AG04449 (cell line): ENCODE measurements at regions not wholly inside any gene's neighbourhood (a gene's known extent, or its start where the extent isn't known, plus 50 kb on each side); places are given as distances from the start of the nearest gene placed in this dataset.

Source experiments
- CTCF ChIA-PET: fragments of 350-600 bp; formaldehyde crosslinking; extraction: SDS; loops from one replicate; lab custom pipeline; 2021; ENCODE audit warnings: antibody characterized with exemption; lab: Yijun Ruan, JAX
- POLR2A ChIA-PET: fragments of 400-600, 350-600 bp; formaldehyde crosslinking; extraction: SDS; loops from one replicate; lab custom pipeline; 2020; ENCODE audit warnings: antibody characterized with exemption, inconsistent platforms; lab: Yijun Ruan, JAX
- DNase-seq: peaks from one replicate; pipeline ENCODE4 v3.0.0-alpha.2; 2010; ENCODE audit warnings: low read depth, low spot score
- H3K4me3 ChIP-seq: 2 replicates; pipeline ENCODE4 v1.5.1; 2011; ENCODE audit warnings: low read depth, mild to moderate bottlenecking, control low read depth, low read length
- CTCF ChIP-seq: IDR thresholded peaks from one replicate; pipeline ENCODE4 v1.5.1; 2011; ENCODE audit warnings: mild to moderate bottlenecking, moderate library complexity, low read length, control low read depth, inconsistent platforms; ENCODE audit not compliant: insufficient read depth; ENCODE audit errors: missing control alignments

- TF ChIP-seq CTCF: no peak
- no peak overlapping the region for H3K4me3 ChIP-seq
- ChIA-PET CTCF (interaction anchor here (1.8 to 2.8 kb wide), 2 partner anchors 142 to 227 kb away, joined by 3 to 11 read pairs; no protein-coding TSS in a partner anchor), POLR2A (interaction anchor here (0.6 to 0.7 kb wide), 2 partner anchors 33 to 72 kb away, joined by 3 read pairs; no protein-coding TSS in a partner anchor)
- DNase-seq: no peak
Observed at GRCh38 chr7:116400522-116400921, 99.0 kb upstream of the CAV2 start.

GRCh38 chr7:116401711-116402110 is 97.8 kb upstream of the CAV2 start:
- H3K4me3 ChIP-seq: no peak overlapping the region
- no peak for TF ChIP-seq CTCF
- ChIA-PET CTCF (interaction anchor here (0.6 to 2.8 kb wide), 4 partner anchors 143 to 228 kb away, joined by 3 to 11 read pairs (median 3); no protein-coding TSS in a partner anchor), POLR2A (no interaction called here)
- no peak for DNase-seq

GRCh38 chr7:116403265-116403664 is 96.3 kb upstream of the CAV2 start:
- CTCF ChIA-PET: no interaction called here
- POLR2A ChIA-PET: no interaction called here
- TF ChIP-seq CTCF: no peak
- DNase-seq: peak; percentile 5
- no peak overlapping the region for H3K4me3 ChIP-seq

- H3K4me3 ChIP-seq: no peak overlapping the region
- TF ChIP-seq CTCF: no peak
- POLR2A ChIA-PET: no interaction called here
- CTCF ChIA-PET: no interaction called here
- DNase-seq: no peak
Observed at GRCh38 chr7:116404389-116404788, 95.1 kb upstream of the CAV2 start.

- POLR2A ChIA-PET: no interaction called here
- CTCF ChIA-PET: no interaction called here
- H3K4me3 ChIP-seq: no peak overlapping the region
- no peak for TF ChIP-seq CTCF
- DNase-seq: no peak
Observed at GRCh38 chr7:116405810-116406209, 93.7 kb upstream of the CAV2 start.

GRCh38 chr7:116407165-116407564 is 92.4 kb upstream of the CAV2 start:
- no peak for TF ChIP-seq CTCF
- CTCF ChIA-PET: no interaction called here
- POLR2A ChIA-PET: no interaction called here
- H3K4me3 ChIP-seq: no peak overlapping the region
- DNase-seq: no peak
